HG02938 (cell line): ENCODE measurements at regions not wholly inside any gene's neighbourhood (a gene's known extent, or its start where the extent isn't known, plus 50 kb on each side); places are given as distances from the start of the nearest gene placed in this dataset.

Source experiments
- ATAC-seq: cut with Tn5 transposase; IDR thresholded peaks from one replicate; pipeline ENCODE4 v1.9.1; 2021; ENCODE audit warnings: mild to moderate bottlenecking, moderate library complexity; ENCODE audit not compliant: unreplicated experiment

GRCh38 chr12:19008102-19008501 is 121.4 kb upstream of the PLEKHA5 start:
- ATAC-seq = no peak

- ATAC-seq = no peak
Observed at GRCh38 chr12:19010087-19010486, 119.4 kb upstream of the PLEKHA5 start.

GRCh38 chr12:19010726-19011125 is 118.8 kb upstream of the PLEKHA5 start:
- ATAC-seq = no peak

GRCh38 chr12:19012965-19013364 is 116.6 kb upstream of the PLEKHA5 start:
- ATAC-seq = no peak

GRCh38 chr12:19014240-19014639 is 115.3 kb upstream of the PLEKHA5 start:
- no peak for ATAC-seq

GRCh38 chr12:19015285-19015684 is 114.2 kb upstream of the PLEKHA5 start:
- no peak for ATAC-seq

- no peak for ATAC-seq
Observed at GRCh38 chr12:19018302-19018970, 111.1 kb upstream of the PLEKHA5 start.

- ATAC-seq = no peak
Observed at GRCh38 chr12:19021240-19021639, 108.3 kb upstream of the PLEKHA5 start.

GRCh38 chr12:19021646-19022045 is 107.9 kb upstream of the PLEKHA5 start:
- no peak for ATAC-seq

GRCh38 chr12:19025582-19025981 is 104.0 kb upstream of the PLEKHA5 start:
- no peak for ATAC-seq

- no peak for ATAC-seq
Observed at GRCh38 chr12:19026034-19026433, 103.5 kb upstream of the PLEKHA5 start.

- no peak for ATAC-seq
Observed at GRCh38 chr12:19026614-19027488, 102.7 kb upstream of the PLEKHA5 start.

- ATAC-seq = no peak
Observed at GRCh38 chr12:19030180-19030579, 99.4 kb upstream of the PLEKHA5 start.

- ATAC-seq = no peak
Observed at GRCh38 chr12:19030603-19031002, 98.9 kb upstream of the PLEKHA5 start.

- no peak for ATAC-seq
Observed at GRCh38 chr12:19031032-19031431, 98.5 kb upstream of the PLEKHA5 start.

GRCh38 chr12:19032826-19033225 is 96.7 kb upstream of the PLEKHA5 start:
- ATAC-seq = no peak

GRCh38 chr12:19033244-19033643 is 96.3 kb upstream of the PLEKHA5 start:
- ATAC-seq = no peak

GRCh38 chr12:19034937-19035336 is 94.6 kb upstream of the PLEKHA5 start:
- ATAC-seq = no peak

- ATAC-seq = no peak
Observed at GRCh38 chr12:19035536-19035935, 94.0 kb upstream of the PLEKHA5 start.

GRCh38 chr12:19036673-19037357 is 92.7 kb upstream of the PLEKHA5 start:
- ATAC-seq = no peak

GRCh38 chr12:19038209-19038608 is 91.3 kb upstream of the PLEKHA5 start:
- ATAC-seq = no peak

GRCh38 chr12:19039515-19039914 is 90.0 kb upstream of the PLEKHA5 start:
- ATAC-seq = no peak
